ENCODE measurements at regions not wholly inside any gene's neighbourhood (a gene's known extent, or its start where the extent isn't known, plus 50 kb on each side); places are given as distances from the start of the nearest gene placed in this dataset.

- TF ChIP-seq CTCF (conservative IDR thresholded peaks at IDR 0.05) = no peak
- H3K27ac ChIP-seq = no peak overlapping the region
These were observed 125.4 kb upstream of the CA10 start for GRCh38 chr17:52283872-52284271.

- TF ChIP-seq CTCF (conservative IDR thresholded peaks at IDR 0.05) = no peak
- no peak overlapping the region for H3K27ac ChIP-seq
These were observed 118.0 kb upstream of the CA10 start for GRCh38 chr17:52276381-52277008.

GRCh38 chr17:52271781-52272180 lies 113.3 kb upstream of the CA10 start:
- TF ChIP-seq CTCF (conservative IDR thresholded peaks at IDR 0.05) = no peak

GRCh38 chr17:52255347-52255746 lies 96.8 kb upstream of the CA10 start:
- no peak overlapping the region for H3K27ac ChIP-seq
- no peak for TF ChIP-seq CTCF (conservative IDR thresholded peaks at IDR 0.05)

More at GRCh38 chr17:52271781-52272180, 113.3 kb upstream of the CA10 start:
- no peak overlapping the region for H3K27ac ChIP-seq

GRCh38 chr17:52244689-52245088 lies 86.2 kb upstream of the CA10 start:
- TF ChIP-seq CTCF (conservative IDR thresholded peaks at IDR 0.05) = no peak
- H3K27ac ChIP-seq = no peak overlapping the region

- TF ChIP-seq CTCF (conservative IDR thresholded peaks at IDR 0.05) = no peak
- no peak overlapping the region for H3K27ac ChIP-seq
These were observed 83.8 kb upstream of the CA10 start for GRCh38 chr17:52242268-52242667.

- no peak overlapping the region for H3K27ac ChIP-seq
- no peak for TF ChIP-seq CTCF (conservative IDR thresholded peaks at IDR 0.05)
These were observed 78.6 kb upstream of the CA10 start for GRCh38 chr17:52237151-52237550.
